ENCODE measurements at regions not wholly inside any gene's neighbourhood (a gene's known extent, or its start where the extent isn't known, plus 50 kb on each side); places are given as distances from the start of the nearest gene placed in this dataset.

DNA sequence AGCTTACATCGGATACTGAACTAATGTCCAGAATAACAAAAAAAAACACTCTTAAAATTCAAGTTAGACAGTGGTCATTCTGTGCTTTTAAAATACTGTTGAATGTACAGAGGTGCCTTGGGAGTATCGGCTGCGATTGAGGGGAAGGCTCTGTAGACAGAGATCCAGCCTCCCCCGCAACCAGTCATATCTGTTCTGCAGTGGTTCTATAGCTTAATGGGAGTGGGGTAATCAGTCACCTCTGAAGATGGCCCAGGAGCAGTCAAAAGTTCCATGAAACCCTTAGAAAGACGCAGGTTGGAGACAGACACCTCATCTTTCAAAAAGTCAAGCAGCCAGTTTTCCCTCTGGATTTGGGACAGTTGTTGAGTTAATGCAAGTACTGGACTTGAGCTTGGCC is 1486.6 kb upstream of the TMEM132C start:
- DNase-seq (ENCODE audit: low read depth in 2 of 2, low spot score in 1 of 2), result no peak

DNA sequence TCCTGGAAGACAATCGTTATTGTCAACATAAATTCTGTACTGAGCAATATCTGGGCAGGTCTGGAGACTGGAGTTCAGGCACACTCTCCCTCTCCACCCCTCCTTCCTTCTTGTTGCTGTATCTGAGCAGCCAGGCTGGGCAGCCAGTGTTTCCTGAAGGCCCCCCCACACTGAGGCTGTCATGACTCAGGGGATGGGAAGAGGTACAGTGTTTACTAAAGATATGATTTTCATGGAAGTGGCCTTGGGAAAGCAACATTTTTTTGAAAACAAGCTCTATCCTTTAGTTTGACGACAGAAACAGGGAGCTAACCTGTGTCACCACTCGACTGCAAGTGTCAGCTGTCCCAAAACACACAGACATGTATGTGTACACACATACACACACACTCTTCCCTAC is 1485.4 kb upstream of the TMEM132C start:
- DNase-seq (ENCODE audit: low read depth in 2 of 2, low spot score in 1 of 2), result no peak

DNA sequence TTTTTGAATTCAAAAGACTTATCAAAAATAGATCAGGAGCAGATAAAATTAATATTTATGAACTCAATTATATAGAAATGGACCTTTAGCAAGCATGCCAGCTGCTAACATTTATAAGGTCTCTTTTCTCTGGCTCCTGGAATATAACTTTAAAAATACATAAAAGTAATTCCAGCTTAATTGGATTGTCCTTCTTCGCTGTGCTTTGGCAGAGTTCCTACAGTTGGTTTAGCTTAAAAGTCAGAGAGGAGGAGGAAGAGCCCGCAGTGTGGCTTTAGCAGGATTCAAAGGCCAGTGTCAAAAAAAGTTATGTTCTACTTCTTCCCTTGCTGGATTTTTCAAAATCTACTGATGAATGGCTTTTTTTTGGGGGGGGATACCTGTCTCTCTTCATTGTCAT is 1484.9 kb upstream of the TMEM132C start:
- DNase-seq (ENCODE audit: low read depth in 2 of 2, low spot score in 1 of 2), result no peak

GRCh38 chr12:126784328-126784921 is 1482.5 kb upstream of the TMEM132C start:
- DNase-seq (ENCODE audit: low read depth in 2 of 2, low spot score in 1 of 2), result no peak

GRCh38 chr12:126789963-126790362 is 1477.0 kb upstream of the TMEM132C start:
- no peak for DNase-seq (ENCODE audit: low read depth in 2 of 2, low spot score in 1 of 2)

DNA sequence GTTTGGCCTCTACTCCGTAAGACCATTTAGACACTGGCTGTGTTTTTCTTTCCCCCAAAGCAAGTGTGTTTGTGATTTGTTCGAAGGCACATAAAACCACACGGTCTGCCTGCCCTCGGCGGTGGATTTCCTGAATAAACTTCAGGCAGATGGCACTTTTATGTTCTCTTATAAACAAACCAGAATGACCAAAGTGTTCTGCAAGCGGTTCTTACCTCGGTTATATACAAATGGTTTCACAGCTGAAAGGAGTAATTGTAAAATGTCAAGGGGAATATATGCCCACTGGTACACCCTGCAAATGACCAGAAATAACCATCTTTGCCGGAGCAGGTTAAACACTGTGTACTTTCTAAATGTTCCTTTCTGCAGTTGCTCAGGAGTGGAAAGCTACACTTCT is 1475.8 kb upstream of the TMEM132C start:
- DNase-seq (ENCODE audit: low read depth in 2 of 2, low spot score in 1 of 2), result no peak

GRCh38 chr12:126792411-126792810 is 1474.6 kb upstream of the TMEM132C start:
- DNase-seq (ENCODE audit: low read depth in 2 of 2, low spot score in 1 of 2), result no peak

GRCh38 chr12:126797525-126797924 is 1469.4 kb upstream of the TMEM132C start:
- no peak for DNase-seq (ENCODE audit: low read depth in 2 of 2, low spot score in 1 of 2)

DNA sequence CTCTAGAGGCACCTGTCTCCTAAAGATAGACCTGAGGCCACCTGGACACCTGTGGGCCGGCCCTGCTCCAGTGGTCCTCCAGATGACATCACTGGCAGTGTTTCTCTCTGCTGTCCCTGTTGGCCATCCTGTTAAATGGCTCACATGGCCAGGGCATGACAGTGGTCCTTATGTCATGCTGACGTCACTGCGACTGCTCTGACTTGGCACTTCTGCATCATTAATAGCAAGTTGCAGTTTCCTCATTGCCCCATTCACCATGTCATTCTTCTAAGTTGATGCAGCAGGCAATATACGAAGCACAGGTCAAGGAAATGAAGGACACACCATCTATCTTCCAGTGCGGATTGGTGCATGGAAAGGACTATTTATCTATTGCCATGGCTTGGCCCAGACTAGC is 1468.5 kb upstream of the TMEM132C start:
- no peak for DNase-seq (ENCODE audit: low read depth in 2 of 2, low spot score in 1 of 2)

- DNase-seq (ENCODE audit: low read depth in 2 of 2, low spot score in 1 of 2), result no peak
Measured at GRCh38 chr12:126807312-126807865, 1459.6 kb upstream of the TMEM132C start.

GRCh38 chr12:126811391-126811790 is 1455.6 kb upstream of the TMEM132C start:
- no peak for DNase-seq (ENCODE audit: low read depth in 2 of 2, low spot score in 1 of 2)

DNA sequence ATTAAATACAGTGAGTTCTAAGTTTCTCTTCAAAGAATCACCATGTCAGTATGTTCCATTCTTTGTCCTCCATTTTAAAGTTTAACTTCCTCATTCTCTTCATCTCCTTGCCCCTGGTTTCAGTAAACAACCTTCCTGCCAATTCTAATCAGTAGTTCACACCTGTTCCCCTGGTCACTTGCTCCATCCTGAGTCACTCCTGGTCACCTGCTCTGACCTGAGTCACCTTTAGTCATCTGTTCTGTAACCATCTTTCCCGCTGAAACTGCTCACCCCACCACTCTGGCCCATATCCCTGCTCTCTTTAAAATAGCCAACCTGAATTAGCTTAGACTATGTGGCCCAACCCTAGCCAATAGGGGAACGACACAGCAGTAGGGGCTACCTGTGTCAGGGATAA is 1447.4 kb upstream of the TMEM132C start:
- DNase-seq (ENCODE audit: low read depth in 2 of 2, low spot score in 1 of 2), result no peak

- no peak for DNase-seq (ENCODE audit: low read depth in 2 of 2, low spot score in 1 of 2)
Measured at GRCh38 chr12:126830778-126831680, 1435.9 kb upstream of the TMEM132C start.

DNA sequence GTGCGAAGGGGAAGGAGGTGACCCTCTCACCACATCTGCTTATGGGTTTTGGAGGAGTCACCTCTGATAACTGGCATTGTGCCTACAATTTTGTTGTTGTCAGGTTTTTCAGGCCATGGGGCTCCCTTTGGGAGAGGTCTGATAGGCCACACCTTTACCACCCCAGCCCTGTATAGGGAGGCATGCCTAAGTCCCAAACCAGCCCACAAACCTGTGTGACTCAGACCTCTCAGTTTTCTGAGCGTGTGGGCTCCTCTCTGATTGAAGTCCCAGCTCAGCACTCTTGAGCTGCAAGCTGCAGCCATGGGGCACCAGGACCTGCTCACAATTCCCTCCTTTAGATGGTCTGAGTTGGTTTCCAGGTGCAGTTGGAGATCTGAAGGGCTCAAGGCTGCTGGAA is 1429.3 kb upstream of the TMEM132C start:
- no peak for DNase-seq (ENCODE audit: low read depth in 2 of 2, low spot score in 1 of 2)

- DNase-seq (ENCODE audit: low read depth in 2 of 2, low spot score in 1 of 2), result no peak
Measured at GRCh38 chr12:126843915-126844669, 1422.9 kb upstream of the TMEM132C start.

- DNase-seq (ENCODE audit: low read depth in 2 of 2, low spot score in 1 of 2), result no peak
Measured at GRCh38 chr12:126847005-126847629, 1419.9 kb upstream of the TMEM132C start.

- no peak for DNase-seq (ENCODE audit: low read depth in 2 of 2, low spot score in 1 of 2)
Measured at GRCh38 chr12:126855768-126856167, 1411.2 kb upstream of the TMEM132C start.

DNA sequence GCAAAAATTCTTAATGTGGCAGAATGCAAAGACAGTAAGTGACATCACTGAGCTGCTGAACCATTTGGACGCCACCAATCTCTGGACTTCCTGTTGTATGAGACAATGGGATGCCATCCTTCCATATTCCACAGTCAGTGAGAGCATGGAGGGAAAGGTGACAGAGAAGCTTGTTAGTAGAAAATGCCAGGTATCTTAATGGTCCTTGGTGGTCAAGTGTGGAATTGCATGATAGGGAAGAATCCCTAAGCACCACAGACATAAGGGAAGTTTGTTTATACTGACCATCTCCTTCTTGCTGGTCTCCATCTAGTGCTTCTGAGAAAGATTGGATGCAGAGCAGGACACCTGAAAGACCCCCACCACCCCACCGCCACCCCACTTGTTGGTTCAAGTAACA is 1410.0 kb upstream of the TMEM132C start:
- DNase-seq (ENCODE audit: low read depth in 2 of 2, low spot score in 1 of 2), result no peak

GRCh38 chr12:126858560-126858959 is 1408.4 kb upstream of the TMEM132C start:
- DNase-seq (ENCODE audit: low read depth in 2 of 2, low spot score in 1 of 2), result no peak

GRCh38 chr12:126860210-126860609 is 1406.8 kb upstream of the TMEM132C start:
- no peak for DNase-seq (ENCODE audit: low read depth in 2 of 2, low spot score in 1 of 2)

DNA sequence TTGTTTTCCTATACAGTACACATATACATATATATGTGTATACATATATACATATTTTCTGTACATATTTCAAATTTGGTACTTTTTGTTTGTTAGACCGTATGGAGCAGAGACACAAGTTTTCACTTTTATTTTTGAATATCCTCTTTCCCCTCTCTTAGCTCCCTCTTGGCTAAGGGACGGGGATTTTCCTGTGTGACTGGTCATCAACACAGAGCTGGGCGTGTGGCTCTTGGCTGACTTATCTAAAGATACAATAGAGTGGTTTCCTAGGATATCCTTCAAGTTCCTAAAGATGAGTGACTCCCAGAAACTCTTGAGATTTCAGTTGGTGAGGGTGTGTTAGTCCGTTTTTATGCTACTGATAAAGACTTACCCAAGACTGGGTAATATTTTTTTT is 1404.5 kb upstream of the TMEM132C start:
- DNase-seq (ENCODE audit: low read depth in 2 of 2, low spot score in 1 of 2), result no peak

All from stimulated activated CD8-positive, alpha-beta memory T cell treated with anti-CD3 and anti-CD28 coated beads, Interleukin-4, amount 100 ng/mL, for 1 hour (primary cell).